ENCODE measurements at regions not wholly inside any gene's neighbourhood (a gene's known extent, or its start where the extent isn't known, plus 50 kb on each side); places are given as distances from the start of the nearest gene placed in this dataset.

GRCh38 chr4:13989501-13989900 is 362.0 kb upstream of the BOD1L1 start:
- no peaks in the 10 kb centered on the region for H3K9me3 ChIP-seq (ENCODE audit: control insufficient read depth, insufficient read depth, low read depth, low read length)
- no peak overlapping the region for H3K27ac ChIP-seq (ENCODE audit: extremely low read depth, low read depth, low read length)
- H3K4me3 ChIP-seq (ENCODE audit: low read depth, low read length) = no peak overlapping the region
- CTCF ChIA-PET = no interaction called here
- no peaks in the 10 kb centered on the region for H3K4me1 ChIP-seq (ENCODE audit: control insufficient read depth, insufficient read depth, low read length)
- no peaks in the 10 kb centered on the region for H3K36me3 ChIP-seq (ENCODE audit: control insufficient read depth in 2 of 2, insufficient read depth in 1 of 2, low read length in 2 of 2)
- POLR2A ChIA-PET = no interaction called here
- TF ChIP-seq ZNF416 (tag by site-specific recombination; IDR thresholded peaks at IDR 0.05) = no peak
- TF ChIP-seq ZNF248 (tag by site-specific recombination; IDR thresholded peaks at IDR 0.05) = no peak
- no peak for TF ChIP-seq GLI4 (tag by site-specific recombination; IDR thresholded peaks at IDR 0.05)
- TF ChIP-seq ZNF114 (tag by site-specific recombination; IDR thresholded peaks at IDR 0.05) = no peak
- TF ChIP-seq MYNN (tag by site-specific recombination; IDR thresholded peaks at IDR 0.05; ENCODE audit: borderline replicate concordance) = no peak
- no peak for TF ChIP-seq ZNF169 (tag by site-specific recombination; IDR thresholded peaks at IDR 0.05)
- TF ChIP-seq ZNF362 (tag by site-specific recombination; IDR thresholded peaks at IDR 0.05) = no peak
- TF ChIP-seq ZNF211 (tag by site-specific recombination; IDR thresholded peaks at IDR 0.05; ENCODE audit: low read depth) = no peak
- no peak for TF ChIP-seq BCL6B (tag by site-specific recombination; IDR thresholded peaks at IDR 0.05)
- TF ChIP-seq KLF8 (tag by site-specific recombination; IDR thresholded peaks at IDR 0.05) = no peak
- TF ChIP-seq ZNF274 (IDR thresholded peaks at IDR 0.05; ENCODE audit: low read length) = no peak
- no peak for TF ChIP-seq ZNF274 (tag by site-specific recombination; IDR thresholded peaks at IDR 0.05; ENCODE audit: borderline replicate concordance)
- TF ChIP-seq ZNF350 (tag by site-specific recombination; IDR thresholded peaks at IDR 0.05) = no peak
- TF ChIP-seq TSHZ1 (tag by site-specific recombination; IDR thresholded peaks at IDR 0.05; ENCODE audit: borderline replicate concordance) = no peak
- TF ChIP-seq ZNF133 (tag by site-specific recombination; IDR thresholded peaks at IDR 0.05) = no peak
- no peak for TF ChIP-seq AEBP2 (tag by site-specific recombination; IDR thresholded peaks at IDR 0.05; ENCODE audit: borderline replicate concordance)
- TF ChIP-seq ZBTB6 (tag by site-specific recombination; IDR thresholded peaks at IDR 0.05) = no peak
- no peak for TF ChIP-seq ZBTB17 (tag by site-specific recombination; IDR thresholded peaks at IDR 0.05)
- TF ChIP-seq ZNF155 (tag by site-specific recombination; IDR thresholded peaks at IDR 0.05) = no peak
- no peak for TF ChIP-seq ZBTB1 (tag by site-specific recombination; IDR thresholded peaks at IDR 0.05)
- TF ChIP-seq ZNF645 (tag by site-specific recombination; IDR thresholded peaks at IDR 0.05) = no peak

Measured in HEK293 (cell line).